ENCODE measurements at regions not wholly inside any gene's neighbourhood (a gene's known extent, or its start where the extent isn't known, plus 50 kb on each side); places are given as distances from the start of the nearest gene placed in this dataset.

- TF ChIP-seq CTCF (IDR thresholded peaks at IDR 0.05) (no peak), POLR2A (IDR thresholded peaks at IDR 0.05) (no peak)
Observed at GRCh38 chr19:32186542-32187330, 158.7 kb upstream of the ZNF507 start.
